HPDE6-E6E7 (cell line): ENCODE measurements at regions not wholly inside any gene's neighbourhood (a gene's known extent, or its start where the extent isn't known, plus 50 kb on each side); places are given as distances from the start of the nearest gene placed in this dataset.
"Not testable (repeated sequence)": the region's sequence is repeated elsewhere in the genome, so short reads cannot be mapped to it uniquely, and the experiment has no call there.

Source experiments
- DNase-seq: peaks from one replicate; pipeline ENCODE4 v3.0.0; 2011; ENCODE audit warnings: missing footprints; ENCODE audit errors: extremely low spot score

DNA sequence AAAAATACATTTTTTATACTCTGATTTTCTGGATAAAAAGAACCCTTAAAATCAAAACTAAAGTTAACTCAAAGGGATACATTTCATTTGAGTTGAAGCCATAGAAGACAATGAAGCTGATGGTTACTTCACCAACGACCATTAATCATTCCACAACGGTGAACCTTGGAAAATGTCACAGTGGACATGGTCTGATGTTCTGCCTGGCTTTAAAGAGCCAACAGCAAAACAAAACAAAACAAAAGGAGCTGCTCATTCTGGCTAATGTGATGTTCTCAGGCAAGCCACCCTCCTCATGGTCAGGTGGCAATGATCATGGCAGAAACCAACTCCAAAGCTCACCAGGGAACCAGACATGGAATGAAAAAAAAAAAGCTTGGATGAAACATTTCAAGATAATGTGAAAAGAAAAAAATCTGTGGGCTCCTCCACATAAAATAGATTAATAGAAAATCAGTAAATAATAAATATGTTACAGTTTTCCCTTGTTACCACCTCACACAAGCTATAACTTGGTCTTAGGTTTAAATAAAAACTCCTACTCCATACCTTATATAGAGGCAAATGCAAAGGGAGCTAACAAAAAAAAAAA is 90.1 kb upstream of the SERTAD2 start:
- DNase-seq: no peak

DNA sequence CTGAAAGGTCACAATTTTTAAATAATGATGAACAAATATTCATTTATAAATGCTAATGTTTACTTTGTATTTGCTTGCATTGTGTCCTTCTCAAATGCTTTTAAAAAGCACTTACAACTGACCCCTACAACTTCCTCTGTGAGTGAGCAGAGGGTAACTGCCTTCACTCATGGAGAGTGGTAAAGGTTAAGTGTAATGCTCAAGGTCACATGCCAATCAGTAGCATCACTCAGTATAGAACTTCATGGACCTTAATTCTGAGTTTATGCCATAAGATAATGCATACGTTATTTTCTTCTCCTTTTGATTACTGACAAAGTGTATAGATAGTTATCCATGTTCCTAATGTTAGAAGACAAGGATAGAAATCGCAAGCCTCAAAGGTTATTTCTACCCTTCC is 91.8 kb upstream of the SERTAD2 start:
- DNase-seq: no peak

DNA sequence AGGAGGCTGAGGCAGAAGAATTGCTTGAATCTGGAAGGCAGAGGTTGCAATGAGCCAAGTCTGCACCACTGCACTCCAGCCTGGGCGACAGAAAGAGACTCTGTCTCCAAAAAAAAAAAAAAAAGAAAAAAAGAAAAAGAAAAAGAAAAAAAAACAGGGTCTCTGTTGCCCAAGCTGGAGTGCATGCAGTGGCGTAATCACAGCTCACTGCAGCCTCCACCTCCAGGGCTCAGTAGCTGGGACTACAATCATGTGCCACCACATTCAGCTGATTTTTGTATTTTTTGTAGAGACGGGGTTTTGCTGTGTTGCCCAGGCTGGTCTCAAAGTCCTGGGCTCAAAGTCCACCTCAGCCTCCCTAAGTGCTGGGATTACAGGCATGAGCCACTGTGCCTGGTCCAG is 94.0 kb upstream of the SERTAD2 start:
- not testable (repeated sequence) for DNase-seq

DNA sequence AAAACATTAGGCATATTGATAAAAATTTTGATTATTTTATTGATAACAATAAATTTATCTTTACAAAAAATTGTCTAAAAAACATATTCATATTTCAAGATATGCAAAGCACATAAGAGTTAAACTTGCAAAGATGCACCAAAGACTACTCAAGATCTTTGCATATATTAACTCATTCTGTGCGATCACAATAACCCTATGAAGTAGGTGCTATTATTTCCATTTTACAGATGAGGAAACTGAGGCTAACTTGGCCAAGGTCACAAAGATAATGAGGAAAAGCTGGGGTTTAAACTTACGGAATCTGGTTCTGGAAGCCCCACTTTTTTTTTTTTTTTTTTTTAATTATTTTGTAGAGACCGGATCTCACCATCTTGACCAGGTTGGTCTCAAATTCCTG is 94.4 kb upstream of the SERTAD2 start:
- DNase-seq: no peak

DNA sequence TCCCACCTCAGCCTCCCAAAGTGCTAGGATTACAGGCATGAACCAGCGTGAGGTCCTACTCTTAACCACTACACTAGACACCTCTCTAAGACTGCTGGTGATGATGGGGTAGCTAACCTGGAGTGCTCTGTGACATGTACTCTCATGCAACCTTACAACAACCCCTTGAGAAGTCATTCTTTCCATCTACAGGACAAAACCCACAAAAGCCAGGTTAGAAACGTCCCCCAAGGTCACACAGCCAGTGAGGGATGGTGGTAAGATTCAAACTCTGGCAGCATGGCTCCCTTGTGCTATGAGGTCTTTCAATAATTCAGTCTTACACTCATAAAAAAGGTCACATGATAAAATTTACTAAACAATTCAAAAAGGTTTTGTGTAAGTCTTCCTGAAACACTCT is 94.8 kb upstream of the SERTAD2 start:
- DNase-seq: no peak

DNA sequence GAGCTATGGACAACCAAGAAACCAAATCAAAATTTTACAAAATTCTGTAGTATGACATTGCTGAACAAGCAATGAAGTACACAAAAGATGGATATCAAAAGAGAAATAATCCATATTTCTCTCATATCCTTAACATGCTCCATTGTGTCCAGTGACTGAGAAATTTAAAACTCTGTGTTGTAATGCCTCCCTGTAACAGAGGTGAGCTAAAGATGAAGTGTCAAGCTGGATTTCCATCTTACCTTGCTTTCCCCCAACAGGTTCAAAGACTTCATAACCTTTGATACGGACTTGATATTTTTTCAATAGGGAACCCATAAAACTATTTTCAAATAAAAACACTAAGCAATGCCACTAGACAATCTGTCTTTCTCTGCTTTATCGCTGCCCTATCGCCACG is 95.7 kb upstream of the SERTAD2 start:
- no peak for DNase-seq

DNA sequence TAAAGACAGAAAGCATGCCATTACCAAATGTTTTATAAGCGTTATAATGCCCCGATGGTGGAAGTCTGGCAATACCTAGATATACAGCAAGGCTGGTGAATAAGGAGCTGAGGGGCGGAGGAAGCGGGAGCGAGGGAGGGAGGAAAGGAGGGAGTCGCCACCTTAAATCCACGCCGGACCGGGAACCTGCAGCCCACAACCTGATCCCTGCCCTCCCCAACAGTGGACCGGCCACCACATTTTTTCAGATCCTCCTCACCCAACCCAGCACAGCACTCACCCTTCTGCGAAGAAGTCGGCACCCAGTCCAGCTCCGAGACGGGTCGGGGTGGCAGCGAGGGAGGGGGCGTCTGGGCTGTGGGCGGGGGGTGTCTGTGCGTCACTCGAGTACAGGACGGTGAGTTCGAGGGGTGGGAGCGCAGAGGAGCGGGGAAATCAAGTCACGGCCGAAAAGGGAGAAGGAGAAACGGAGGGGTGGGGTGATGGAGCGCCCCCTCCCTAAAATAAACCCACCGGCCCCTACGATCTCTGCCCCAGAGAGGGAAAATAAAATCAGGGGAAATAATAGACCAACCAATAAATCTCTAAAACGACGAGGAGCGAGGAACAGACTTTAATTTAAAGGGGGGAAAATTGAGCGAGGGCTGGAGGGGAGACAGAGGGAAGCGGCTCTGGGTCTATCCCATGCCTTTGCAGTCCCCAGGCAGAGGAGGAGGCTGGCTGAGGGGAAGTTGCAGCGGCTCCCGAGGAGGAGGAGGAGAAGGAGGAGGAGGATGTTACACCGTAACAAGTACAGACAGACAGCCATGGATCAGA is 96.5 kb upstream of the SERTAD2 start:
- DNase-seq: no peak

DNA sequence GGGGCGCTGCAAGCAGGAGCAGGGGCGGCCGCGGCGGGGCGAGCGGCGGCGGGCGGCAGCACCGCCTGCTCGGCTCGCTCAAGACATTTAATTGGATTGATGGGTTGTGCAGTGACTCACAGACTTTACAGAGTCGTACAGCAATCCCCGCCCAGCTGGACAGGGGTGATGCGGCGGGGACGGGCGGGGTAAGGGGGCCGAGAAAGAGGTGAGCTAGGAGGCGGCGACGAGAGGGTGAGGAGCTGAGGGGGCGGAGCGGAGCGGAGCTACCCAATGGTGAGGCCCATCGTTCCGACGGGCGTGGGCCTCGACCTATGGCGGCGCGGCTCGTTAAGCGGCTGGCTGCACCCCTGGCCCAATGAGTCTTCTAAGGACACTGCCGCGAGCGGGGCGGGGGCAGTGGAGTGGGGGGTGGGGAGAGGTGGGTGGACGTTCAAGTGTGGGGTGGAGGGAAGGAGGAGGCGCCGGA is 97.1 kb upstream of the SERTAD2 start:
- no peak for DNase-seq

DNA sequence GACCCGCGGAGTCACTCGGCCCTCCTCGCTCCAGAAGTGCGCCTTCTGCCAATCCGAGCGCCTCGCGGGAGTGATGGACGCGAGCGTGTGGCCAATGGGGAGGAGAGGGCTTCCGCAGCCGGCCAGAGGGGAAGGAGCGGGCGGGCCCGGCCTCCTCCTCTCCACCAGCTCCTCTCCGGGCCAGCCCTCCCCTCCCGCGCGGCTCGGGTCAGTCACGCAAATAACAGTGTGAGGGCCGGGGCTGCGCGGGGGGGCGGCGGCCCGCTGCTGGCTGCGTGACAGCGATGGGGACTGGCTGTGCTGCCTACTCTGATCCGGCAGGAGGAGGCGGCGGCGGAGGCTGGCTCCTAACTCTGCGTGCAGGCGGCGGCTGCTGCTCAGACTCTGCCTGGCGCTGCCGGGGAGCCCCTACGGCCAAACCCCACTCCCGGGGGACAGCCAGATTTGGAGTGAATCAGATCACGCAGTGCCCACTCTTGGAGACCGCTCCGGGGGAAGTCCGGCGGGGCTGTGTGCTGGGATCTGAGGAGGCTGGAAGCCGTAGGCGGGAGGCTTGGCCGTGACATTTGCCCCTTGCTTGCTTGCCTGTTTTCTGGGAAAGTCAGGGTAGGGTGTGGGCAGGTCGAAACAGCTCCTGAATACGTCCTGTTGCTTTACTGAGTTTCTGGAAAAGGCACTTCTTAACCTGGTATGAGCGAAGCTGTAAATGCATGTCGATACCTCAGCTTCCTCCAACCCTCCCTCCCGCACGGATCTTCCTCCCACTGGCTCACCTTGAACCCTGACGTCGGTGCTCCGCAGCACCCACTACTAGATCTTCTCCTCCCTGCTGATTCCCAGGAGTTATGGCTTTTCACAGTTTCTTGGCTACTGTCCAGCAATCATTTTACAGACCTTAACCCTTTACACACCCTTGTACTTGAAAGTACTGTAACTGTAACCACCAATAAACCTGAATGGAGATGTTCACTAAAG is 97.9 kb upstream of the SERTAD2 start:
- peak; percentile 99 for DNase-seq

DNA sequence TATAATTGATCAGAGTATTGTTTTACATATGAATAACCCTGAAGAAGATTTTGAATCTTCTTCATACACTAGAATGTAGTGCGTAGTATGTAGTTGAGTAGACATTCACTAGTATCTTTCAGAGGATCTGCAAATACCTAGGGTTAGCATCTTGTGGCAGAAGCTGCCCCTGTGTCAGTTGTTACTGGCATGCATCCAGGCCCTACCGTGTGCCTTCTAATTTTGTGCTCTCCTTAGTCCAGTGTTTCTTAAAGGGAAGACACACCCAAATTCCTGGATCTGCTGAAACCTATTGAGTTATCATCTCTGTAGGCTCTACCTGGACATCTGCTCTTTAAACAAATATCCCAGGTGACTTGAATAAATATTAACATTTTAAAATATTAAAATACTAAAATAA is 99.7 kb upstream of the SERTAD2 start:
- no peak for DNase-seq

DNA sequence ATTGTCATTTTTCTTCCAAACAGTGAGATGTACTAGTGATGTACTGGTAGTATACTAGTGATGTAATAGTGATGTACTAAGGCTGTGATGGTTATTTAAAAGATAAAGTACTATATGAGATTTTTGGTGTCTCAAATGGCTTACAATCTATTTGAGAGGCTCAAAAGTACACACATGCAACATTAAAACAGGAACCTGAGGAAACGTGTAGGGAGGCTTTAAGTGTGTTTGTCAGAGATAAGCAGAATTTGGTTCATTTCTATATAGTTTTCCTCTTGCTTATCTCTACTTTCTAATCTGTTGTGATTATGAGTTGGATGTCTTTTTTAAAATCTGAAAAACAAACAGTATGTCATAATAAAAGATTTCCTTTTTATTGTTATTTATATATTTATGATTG is 100.9 kb upstream of the SERTAD2 start:
- no peak for DNase-seq

DNA sequence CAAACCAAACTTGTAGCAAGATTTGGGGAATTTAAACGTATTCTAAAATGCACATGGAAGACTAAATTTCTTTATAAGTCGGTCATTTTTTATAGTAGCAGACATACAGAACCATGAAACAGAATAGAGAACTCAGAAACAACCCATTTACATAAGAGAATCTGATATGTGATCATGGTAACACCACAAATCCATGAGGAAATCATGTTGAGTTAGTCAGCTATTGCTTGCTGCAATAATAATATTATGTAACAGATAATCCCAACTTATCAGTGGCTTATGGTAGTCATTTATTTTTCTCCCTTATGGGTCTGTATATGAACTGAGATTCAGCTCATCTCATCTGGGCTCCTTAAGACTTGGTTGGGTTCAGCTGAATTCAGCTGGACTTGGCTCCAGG is 103.4 kb upstream of the SERTAD2 start:
- no peak for DNase-seq

DNA sequence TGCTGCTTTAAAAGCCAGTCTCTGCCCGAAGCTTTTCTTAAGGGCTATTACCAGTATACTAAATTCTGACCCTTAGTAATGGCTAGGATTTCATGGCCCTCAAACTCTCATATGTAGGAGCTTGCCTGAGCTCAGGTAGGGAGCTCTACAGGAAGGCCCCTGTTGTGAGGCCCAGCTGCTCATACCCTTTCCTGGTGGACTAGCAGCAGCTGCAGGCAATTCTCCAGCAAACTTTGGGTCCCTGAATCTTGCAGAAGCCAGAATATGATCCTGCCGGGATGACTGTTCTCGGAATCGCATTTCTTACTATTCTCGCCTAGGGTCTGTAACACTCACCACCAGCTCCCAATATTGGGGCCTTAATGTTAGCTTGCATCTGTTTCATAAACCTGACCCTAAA is 106.4 kb upstream of the SERTAD2 start:
- no peak for DNase-seq

DNA sequence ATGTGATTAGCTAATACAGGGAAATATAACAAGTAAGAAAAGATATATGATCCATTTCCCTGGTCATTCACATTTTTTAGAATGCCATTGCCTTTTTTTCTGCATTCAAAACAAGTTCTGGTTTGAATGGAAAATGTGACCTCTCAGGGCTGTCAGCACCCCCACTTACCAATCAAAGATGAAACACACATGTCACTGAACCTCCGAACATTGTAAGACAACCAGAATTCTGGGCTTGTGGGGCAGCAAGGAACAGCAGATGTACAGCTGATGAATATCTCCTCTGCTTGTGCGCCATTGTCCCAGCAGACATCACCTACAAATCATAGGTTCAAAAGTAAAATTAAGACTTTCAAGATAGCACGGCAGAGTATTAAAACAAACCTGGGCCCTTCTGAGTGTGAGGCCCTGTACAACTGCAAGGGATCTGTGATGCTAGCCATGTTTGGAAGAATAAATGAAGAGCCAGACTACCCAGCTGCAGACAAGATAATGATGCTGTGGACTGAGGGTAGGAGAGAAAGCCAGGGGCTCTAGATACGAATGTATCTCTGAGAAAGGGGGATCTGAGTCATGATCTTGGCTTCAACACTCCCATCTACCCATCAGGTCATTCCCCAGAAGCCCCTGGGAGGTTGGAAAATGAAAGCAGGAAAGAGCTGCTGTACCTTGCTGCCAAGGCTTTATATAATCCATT is 108.7 kb upstream of the SERTAD2 start:
- DNase-seq: no peak

DNA sequence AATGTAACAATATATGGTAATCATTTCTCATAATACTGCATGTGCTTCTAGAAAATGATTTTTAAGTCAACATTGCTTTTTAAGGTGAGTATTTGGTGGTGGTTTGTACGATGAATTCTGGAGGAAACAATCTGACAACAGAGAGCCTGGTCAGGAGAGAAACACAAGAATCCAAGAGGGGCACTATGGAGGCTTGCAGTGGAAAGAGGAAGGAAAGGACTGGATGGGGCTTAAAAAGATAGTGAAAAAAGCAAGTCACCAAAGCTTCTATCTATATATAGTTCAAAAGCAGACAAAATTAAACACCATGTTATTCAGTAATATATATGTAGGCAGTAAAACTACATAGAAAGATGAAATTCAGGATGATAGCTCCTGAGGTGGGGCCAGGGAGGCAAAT is 109.4 kb upstream of the SERTAD2 start:
- no peak for DNase-seq

DNA sequence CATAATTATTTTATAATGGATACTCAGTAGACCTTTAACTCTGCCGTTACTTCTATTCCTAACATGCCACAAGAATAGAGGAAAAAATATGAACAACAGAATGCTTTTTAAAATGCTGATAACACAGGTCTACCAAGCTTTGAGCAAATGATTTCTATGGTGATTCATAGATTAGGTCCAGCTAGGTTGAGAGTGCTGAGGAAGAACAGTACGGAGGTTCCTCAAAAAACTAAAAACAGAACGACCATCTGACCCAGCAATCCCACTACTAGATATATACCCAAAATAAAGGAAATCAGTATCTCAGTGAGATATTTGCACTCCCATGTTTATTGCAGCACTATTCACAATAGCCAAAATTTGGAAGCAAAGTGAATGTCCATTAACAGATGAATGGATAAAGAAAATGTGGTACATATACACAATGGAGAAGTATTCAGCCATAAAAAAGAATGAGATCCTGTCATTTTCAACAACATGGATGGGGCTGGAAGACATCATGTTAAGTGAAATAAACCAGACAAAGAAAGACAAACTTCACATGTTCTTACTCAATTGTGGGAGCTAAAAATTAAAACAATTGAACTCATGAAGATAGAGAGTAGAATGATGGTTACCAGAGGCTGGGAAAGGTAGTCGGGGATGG is 111.6 kb upstream of the SERTAD2 start:
- DNase-seq: no peak

DNA sequence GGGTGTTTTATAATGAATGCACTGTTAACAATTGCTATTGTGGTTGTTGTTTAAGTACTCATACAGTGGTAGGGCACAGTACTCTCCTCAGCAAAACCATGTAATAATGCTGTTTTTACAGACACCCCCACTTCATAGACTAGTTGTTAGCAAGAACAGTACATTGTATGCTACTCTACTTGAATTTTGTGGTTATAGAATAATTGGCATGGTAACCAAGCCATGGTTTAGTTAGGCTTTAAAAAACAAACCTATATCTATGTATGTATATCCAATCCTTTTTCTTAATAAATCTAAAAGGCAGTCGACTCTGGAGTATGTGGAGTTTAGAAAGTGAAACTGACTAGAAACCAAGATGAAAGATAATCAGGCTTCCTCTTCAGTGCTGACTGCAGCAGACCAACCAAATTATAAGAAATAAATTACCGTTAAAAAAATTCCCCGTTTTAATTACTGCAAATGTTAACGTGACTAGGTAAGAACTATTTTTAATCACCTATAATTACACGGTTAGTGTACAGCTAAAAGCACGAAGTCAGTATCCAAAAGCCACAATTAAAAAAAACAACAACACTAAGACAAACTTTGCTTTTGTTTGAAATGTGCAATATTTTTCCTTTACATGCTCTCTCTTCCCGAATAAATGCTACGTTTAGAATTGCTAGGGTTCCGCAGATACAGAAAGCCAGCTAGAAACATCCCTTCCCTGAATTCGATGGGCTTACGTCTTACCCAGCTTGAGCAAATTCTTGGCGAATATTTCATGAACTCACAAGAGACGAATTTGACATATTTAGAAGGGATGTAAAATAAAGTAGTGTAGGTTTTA is 113.3 kb upstream of the SERTAD2 start:
- DNase-seq: no peak

DNA sequence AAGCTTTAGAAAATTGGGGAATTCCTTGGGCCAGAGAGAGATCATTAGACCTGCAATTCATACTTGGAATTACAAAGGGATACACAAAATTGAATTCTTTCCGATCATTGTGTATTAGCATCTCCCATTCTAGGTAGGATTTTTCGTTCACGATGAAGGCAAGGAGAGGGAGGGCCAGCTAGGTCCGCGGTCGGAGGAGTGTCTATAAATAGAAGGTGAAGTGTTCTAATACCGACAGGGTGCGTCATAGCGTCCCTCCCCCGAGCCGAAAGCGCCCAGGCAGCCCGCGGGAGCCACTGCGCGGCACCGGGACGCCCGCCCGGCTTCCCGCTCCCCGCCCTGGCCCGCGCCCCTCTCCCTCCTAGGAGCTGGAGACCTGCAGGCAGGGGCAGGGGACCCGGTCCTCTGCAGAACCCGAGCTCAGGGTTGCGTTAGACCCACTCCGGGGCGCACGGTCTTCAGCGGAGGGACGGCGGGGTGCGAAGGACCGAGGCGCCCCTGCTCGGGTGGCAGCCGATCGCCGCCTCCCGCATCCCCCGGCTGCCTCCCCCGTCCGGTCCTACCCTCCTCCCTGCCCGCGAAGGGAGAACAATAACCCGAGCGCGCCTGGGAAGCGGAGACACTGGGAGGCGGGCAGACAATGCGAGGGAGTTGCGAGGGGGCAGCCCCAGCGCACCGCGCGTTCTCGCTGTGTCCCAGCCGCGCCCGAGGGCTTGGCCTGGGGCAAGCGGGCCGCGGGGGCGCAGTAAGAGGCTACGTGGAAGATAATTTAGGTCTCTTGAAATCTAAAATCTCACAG is 114.2 kb upstream of the SERTAD2 start:
- DNase-seq: peak; percentile 83

DNA sequence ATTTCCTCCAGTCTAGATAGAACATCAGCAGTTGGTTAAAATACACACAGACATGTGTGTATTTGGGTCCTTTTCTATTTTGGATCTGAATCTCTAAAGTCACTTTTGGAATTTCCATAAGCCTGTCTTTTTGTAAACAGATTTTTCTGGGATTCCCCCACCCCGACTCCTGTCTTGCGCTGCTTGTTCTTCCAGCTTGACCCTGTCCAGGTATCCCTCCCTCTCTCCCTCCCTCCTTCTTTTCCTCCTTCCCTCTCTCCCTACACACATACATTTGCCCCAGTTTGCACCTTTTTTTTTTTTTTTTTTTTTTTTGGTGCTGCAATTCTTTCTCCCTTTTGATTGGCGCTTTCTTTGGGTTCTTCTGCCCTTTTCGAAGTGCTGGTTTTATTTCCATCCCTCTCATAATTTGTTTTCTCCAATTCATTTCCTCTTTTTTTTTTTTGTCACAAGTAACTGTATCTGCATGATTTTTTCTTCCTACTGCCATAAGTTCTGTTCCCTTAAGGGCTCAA is 114.8 kb upstream of the SERTAD2 start:
- DNase-seq: no peak
